SK-N-SH treated with all-trans-retinoic acid at 6 μM for 48 hours (cell line): ENCODE measurements at regions not wholly inside any gene's neighbourhood (a gene's known extent, or its start where the extent isn't known, plus 50 kb on each side); places are given as distances from the start of the nearest gene placed in this dataset.

Experiments
- ARNTL ChIP-seq: fragments of 450-650 bp; formaldehyde crosslinking; IDR thresholded peaks from 2 replicates; pipeline ENCODE4 v1.5.0; 2020; ENCODE audit warnings: low read depth, mild to moderate bottlenecking, moderate library complexity, borderline replicate concordance
- BACH2 ChIP-seq: fragments of 250-450 bp; sonication (Bioruptor Pico); IDR thresholded peaks from 2 replicates; pipeline ENCODE4 v1.9.0; 2021; ENCODE audit warnings: mild to moderate bottlenecking, borderline replicate concordance
- OSR1 ChIP-seq: fragments of 250-450 bp; sonication (Bioruptor Pico); IDR thresholded peaks from 2 replicates; pipeline ENCODE4 v1.8.0; 2022; ENCODE audit warnings: moderate library complexity, mild to moderate bottlenecking, inconsistent platforms
- TOX ChIP-seq: fragments of 250-450 bp; sonication (Bioruptor Pico); IDR thresholded peaks from 2 replicates; pipeline ENCODE4 v1.8.0; 2021; ENCODE audit warnings: mild to moderate bottlenecking, moderate library complexity, borderline replicate concordance
- TF ChIP-seq, protein P1 (sequence below): fragments of 250-450 bp; sonication (Bioruptor Pico); IDR thresholded peaks from 2 replicates; pipeline ENCODE4 v1.8.0; 2020; ENCODE audit warnings: mild to moderate bottlenecking, moderate library complexity, borderline replicate concordance
- TF ChIP-seq, protein P2 (sequence below): fragments of 250-450 bp; sonication (Bioruptor Pico); IDR thresholded peaks from 2 replicates; pipeline ENCODE4 v1.8.0; 2021; ENCODE audit warnings: low read depth, mild to moderate bottlenecking, moderate library complexity, borderline replicate concordance
- TF ChIP-seq, protein P3 (sequence below): fragments of 250-450 bp; sonication (Bioruptor Pico); IDR thresholded peaks from 2 replicates; pipeline ENCODE4 v1.5.1; 2020; ENCODE audit warnings: low read depth, mild to moderate bottlenecking, moderate library complexity

DNA sequence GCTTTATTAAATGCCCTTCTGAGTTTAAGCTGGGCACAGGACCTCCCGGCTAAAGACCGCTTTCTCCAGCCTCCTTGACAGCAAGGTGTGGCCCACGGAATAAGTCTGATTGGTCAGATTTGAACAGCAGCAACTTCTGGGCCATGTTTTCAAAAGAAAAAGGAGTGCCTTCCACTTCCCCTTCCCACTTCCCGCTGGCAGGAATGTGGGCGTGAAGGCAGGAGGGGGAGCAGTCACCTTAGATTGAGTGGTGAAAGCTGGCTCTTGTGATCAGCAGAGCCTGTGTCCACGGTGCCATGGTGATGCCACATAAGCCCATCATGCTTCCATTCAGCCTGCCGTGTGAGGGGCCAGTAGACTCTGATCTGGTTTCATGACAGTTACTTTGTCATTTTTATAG is 136.6 kb upstream of the GLI2 start:
- TF ChIP-seq OSR1 (CRISPR knock-in tag) (no peak), BACH2 (CRISPR knock-in tag) (no peak), ARNTL (CRISPR knock-in tag) (no peak), TOX (CRISPR knock-in tag) (no peak)
- TF ChIP-seq, protein P1, sequence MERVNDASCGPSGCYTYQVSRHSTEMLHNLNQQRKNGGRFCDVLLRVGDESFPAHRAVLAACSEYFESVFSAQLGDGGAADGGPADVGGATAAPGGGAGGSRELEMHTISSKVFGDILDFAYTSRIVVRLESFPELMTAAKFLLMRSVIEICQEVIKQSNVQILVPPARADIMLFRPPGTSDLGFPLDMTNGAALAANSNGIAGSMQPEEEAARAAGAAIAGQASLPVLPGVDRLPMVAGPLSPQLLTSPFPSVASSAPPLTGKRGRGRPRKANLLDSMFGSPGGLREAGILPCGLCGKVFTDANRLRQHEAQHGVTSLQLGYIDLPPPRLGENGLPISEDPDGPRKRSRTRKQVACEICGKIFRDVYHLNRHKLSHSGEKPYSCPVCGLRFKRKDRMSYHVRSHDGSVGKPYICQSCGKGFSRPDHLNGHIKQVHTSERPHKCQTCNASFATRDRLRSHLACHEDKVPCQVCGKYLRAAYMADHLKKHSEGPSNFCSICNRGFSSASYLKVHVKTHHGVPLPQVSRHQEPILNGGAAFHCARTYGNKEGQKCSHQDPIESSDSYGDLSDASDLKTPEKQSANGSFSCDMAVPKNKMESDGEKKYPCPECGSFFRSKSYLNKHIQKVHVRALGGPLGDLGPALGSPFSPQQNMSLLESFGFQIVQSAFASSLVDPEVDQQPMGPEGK (CRISPR knock-in tag): no peak
- TF ChIP-seq, protein P2, sequence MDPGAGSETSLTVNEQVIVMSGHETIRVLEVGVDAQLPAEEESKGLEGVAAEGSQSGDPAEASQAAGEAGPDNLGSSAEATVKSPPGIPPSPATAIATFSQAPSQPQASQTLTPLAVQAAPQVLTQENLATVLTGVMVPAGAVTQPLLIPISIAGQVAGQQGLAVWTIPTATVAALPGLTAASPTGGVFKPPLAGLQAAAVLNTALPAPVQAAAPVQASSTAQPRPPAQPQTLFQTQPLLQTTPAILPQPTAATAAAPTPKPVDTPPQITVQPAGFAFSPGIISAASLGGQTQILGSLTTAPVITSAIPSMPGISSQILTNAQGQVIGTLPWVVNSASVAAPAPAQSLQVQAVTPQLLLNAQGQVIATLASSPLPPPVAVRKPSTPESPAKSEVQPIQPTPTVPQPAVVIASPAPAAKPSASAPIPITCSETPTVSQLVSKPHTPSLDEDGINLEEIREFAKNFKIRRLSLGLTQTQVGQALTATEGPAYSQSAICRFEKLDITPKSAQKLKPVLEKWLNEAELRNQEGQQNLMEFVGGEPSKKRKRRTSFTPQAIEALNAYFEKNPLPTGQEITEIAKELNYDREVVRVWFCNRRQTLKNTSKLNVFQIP (CRISPR knock-in tag): no peak
- TF ChIP-seq, protein P3, sequence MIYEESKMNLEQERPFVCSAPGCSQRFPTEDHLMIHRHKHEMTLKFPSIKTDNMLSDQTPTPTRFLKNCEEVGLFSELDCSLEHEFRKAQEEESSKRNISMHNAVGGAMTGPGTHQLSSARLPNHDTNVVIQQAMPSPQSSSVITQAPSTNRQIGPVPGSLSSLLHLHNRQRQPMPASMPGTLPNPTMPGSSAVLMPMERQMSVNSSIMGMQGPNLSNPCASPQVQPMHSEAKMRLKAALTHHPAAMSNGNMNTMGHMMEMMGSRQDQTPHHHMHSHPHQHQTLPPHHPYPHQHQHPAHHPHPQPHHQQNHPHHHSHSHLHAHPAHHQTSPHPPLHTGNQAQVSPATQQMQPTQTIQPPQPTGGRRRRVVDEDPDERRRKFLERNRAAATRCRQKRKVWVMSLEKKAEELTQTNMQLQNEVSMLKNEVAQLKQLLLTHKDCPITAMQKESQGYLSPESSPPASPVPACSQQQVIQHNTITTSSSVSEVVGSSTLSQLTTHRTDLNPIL (CRISPR knock-in tag): no peak
